ENCODE measurements at regions not wholly inside any gene's neighbourhood (a gene's known extent, or its start where the extent isn't known, plus 50 kb on each side); places are given as distances from the start of the nearest gene placed in this dataset.
"Not testable (repeated sequence)": the region's sequence is repeated elsewhere in the genome, so short reads cannot be mapped to it uniquely, and the experiment has no call there.

GRCh38 chr11:3583476-3583875, 58.3 kb downstream of the ART5 start:
- DNase-seq (ENCODE audit: low spot score); intact Hi-C loops (cut with DNase I): not testable (repeated sequence)

GRCh38 chr11:3581389-3581725, 60.4 kb downstream of the ART5 start:
- intact Hi-C loops (cut with DNase I); DNase-seq (ENCODE audit: low spot score): not testable (repeated sequence)

- peak; percentile 79 for DNase-seq (ENCODE audit: low spot score)
- intact Hi-C loops (cut with DNase I), result not testable (repeated sequence)
Measured at GRCh38 chr11:3580487-3581388, 61.1 kb downstream of the ART5 start.

GRCh38 chr11:3579600-3580459, 62.0 kb downstream of the ART5 start:
- intact Hi-C loops (cut with DNase I), result not testable (repeated sequence)

GRCh38 chr11:3576066-3576604, 65.7 kb downstream of the ART5 start:
- intact Hi-C loops (cut with DNase I); DNase-seq (ENCODE audit: low spot score): not testable (repeated sequence)

More at GRCh38 chr11:3579600-3580459, 62.0 kb downstream of the ART5 start:
- DNase-seq (ENCODE audit: low spot score), result not testable (repeated sequence)

- DNase-seq (ENCODE audit: low spot score); intact Hi-C loops (cut with DNase I): not testable (repeated sequence)
Measured at GRCh38 chr11:3572976-3573647, 68.7 kb downstream of the ART5 start.

- DNase-seq (ENCODE audit: low spot score); intact Hi-C loops (cut with DNase I): not testable (repeated sequence)
Measured at GRCh38 chr11:3571752-3572151, 70.0 kb downstream of the ART5 start.

- DNase-seq (ENCODE audit: low spot score); intact Hi-C loops (cut with DNase I): not testable (repeated sequence)
Measured at GRCh38 chr11:3565838-3566237, 76.0 kb downstream of the ART5 start.

GRCh38 chr11:3564383-3564782, 77.4 kb downstream of the ART5 start:
- DNase-seq (ENCODE audit: low spot score); intact Hi-C loops (cut with DNase I): not testable (repeated sequence)

- DNase-seq (ENCODE audit: low spot score); intact Hi-C loops (cut with DNase I): not testable (repeated sequence)
Measured at GRCh38 chr11:3554621-3555020, 87.2 kb downstream of the ART5 start.

GRCh38 chr11:3544990-3545389, 96.8 kb downstream of the ART5 start:
- intact Hi-C loops (cut with DNase I); DNase-seq (ENCODE audit: low spot score): not testable (repeated sequence)

GRCh38 chr11:3538220-3538619, 103.6 kb downstream of the ART5 start:
- intact Hi-C loops (cut with DNase I); DNase-seq (ENCODE audit: low spot score): not testable (repeated sequence)

- intact Hi-C loops (cut with DNase I), result not testable (repeated sequence)
Measured at GRCh38 chr11:3537254-3537653, 104.5 kb downstream of the ART5 start.

GRCh38 chr11:3532958-3533357, 108.8 kb downstream of the ART5 start:
- DNase-seq (ENCODE audit: low spot score); intact Hi-C loops (cut with DNase I): not testable (repeated sequence)

More at GRCh38 chr11:3537254-3537653, 104.5 kb downstream of the ART5 start:
- not testable (repeated sequence) for DNase-seq (ENCODE audit: low spot score)

- DNase-seq (ENCODE audit: low spot score); intact Hi-C loops (cut with DNase I): not testable (repeated sequence)
Measured at GRCh38 chr11:3531280-3531679, 110.5 kb downstream of the ART5 start.

- DNase-seq (ENCODE audit: low spot score); intact Hi-C loops (cut with DNase I): not testable (repeated sequence)
Measured at GRCh38 chr11:3523567-3523966, 118.2 kb downstream of the ART5 start.

GRCh38 chr11:3520905-3521304, 120.9 kb downstream of the ART5 start:
- intact Hi-C loops (cut with DNase I); DNase-seq (ENCODE audit: low spot score): not testable (repeated sequence)

- intact Hi-C loops (cut with DNase I); DNase-seq (ENCODE audit: low spot score): not testable (repeated sequence)
Measured at GRCh38 chr11:3519841-3520240, 122.0 kb downstream of the ART5 start.

- intact Hi-C loops (cut with DNase I); DNase-seq (ENCODE audit: low spot score): not testable (repeated sequence)
Measured at GRCh38 chr11:3516934-3517567, 124.7 kb downstream of the ART5 start.

Measured in cardiac septum (tissue), 1 donor.